ENCODE measurements at regions not wholly inside any gene's neighbourhood (a gene's known extent, or its start where the extent isn't known, plus 50 kb on each side); places are given as distances from the start of the nearest gene placed in this dataset.
A peak's percentile ranks its signal among the peaks of the same experiment; 100 is the strongest.

DNA sequence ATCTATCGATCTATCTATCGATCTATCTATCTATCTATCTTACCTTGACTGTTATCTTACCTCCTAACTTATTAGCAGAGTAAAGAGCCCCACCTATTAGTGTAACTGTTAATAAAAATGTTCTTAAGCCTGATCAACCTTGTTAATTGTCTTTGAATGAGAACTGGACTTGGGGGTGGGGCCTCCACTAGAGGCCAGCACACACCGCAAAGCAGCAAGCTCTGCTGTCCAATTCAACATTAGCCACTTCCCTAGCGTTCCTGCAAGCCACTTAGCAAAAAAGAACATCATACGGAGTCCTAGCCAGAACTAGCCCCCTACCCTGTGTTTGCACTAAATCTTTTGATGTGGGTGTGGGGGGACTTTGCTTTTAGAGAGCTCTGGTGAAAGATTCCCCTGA is 515.8 kb downstream of the KDM4C start:
- TF ChIP-seq CTCF (IDR thresholded peaks at IDR 0.05), result peak in 1 of 6 experiments; percentile 27
- TF ChIP-seq POLR2AphosphoS5 (IDR thresholded peaks at IDR 0.05), result no peak
